ENCODE measurements at regions not wholly inside any gene's neighbourhood (a gene's known extent, or its start where the extent isn't known, plus 50 kb on each side); places are given as distances from the start of the nearest gene placed in this dataset.
"Not testable (repeated sequence)": the region's sequence is repeated elsewhere in the genome, so short reads cannot be mapped to it uniquely, and the experiment has no call there.

- DNase-seq (ENCODE audit: low read depth in 4 of 4, low spot score in 2 of 4), result not testable (repeated sequence)
Measured at GRCh38 chr1:146297781-146298574, 69.2 kb upstream of the NOTCH2NLA start.

GRCh38 chr1:146292940-146293936 is 64.4 kb upstream of the NOTCH2NLA start:
- not testable (repeated sequence) for DNase-seq (ENCODE audit: low read depth in 4 of 4, low spot score in 2 of 4)

- not testable (repeated sequence) for DNase-seq (ENCODE audit: low read depth in 4 of 4, low spot score in 2 of 4)
Measured at GRCh38 chr1:146292424-146292823, 63.6 kb upstream of the NOTCH2NLA start.

GRCh38 chr1:146287881-146288280 is 59.1 kb upstream of the NOTCH2NLA start:
- DNase-seq (ENCODE audit: low read depth in 4 of 4, low spot score in 2 of 4), result not testable (repeated sequence)

GRCh38 chr1:146284760-146285159 is 55.9 kb upstream of the NOTCH2NLA start:
- DNase-seq (ENCODE audit: low read depth in 4 of 4, low spot score in 2 of 4), result not testable (repeated sequence)

- not testable (repeated sequence) for DNase-seq (ENCODE audit: low read depth in 4 of 4, low spot score in 2 of 4)
Measured at GRCh38 chr1:146283527-146283880, 54.7 kb upstream of the NOTCH2NLA start.

- not testable (repeated sequence) for DNase-seq (ENCODE audit: low read depth in 4 of 4, low spot score in 2 of 4)
Measured at GRCh38 chr1:146282807-146283526, 54.1 kb upstream of the NOTCH2NLA start.

GRCh38 chr1:146281522-146281921 is 52.7 kb upstream of the NOTCH2NLA start:
- not testable (repeated sequence) for DNase-seq (ENCODE audit: low read depth in 4 of 4, low spot score in 2 of 4)

- DNase-seq (ENCODE audit: low read depth in 4 of 4, low spot score in 2 of 4), result not testable (repeated sequence)
Measured at GRCh38 chr1:146278758-146279157, 49.9 kb upstream of the NOTCH2NLA start.

Data from left renal cortex interstitium (tissue), 4 donors.